ENCODE measurements at regions not wholly inside any gene's neighbourhood (a gene's known extent, or its start where the extent isn't known, plus 50 kb on each side); places are given as distances from the start of the nearest gene placed in this dataset.

DNA sequence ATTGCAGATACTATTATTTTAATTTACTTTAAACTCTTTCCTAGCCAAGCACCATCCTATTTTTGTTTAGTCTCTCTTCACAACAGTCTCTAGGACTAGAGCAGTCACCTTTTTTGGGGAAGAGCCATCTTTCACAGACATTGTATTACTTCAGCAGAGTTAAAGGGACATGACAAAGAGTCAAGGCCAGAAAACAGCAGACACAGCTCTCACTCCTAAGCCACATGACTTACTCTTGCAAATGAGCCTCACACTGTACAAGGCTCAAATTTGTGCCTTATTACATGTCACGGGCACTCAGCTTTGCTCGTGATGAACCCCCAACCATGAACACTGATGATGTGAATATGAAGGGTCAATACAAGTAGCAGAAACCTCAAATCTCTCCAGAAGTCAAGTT, 104.3 kb downstream of the ZNF608 start (continued):
- TF ChIP-seq HNRNPH1 (optimal IDR thresholded peaks at IDR 0.05; ENCODE audit: low read depth, low read length) (no peak), MYBL2 (IDR thresholded peaks at IDR 0.05; ENCODE audit: low read depth) (no peak), MYBL2 (CRISPR knock-in tag; IDR thresholded peaks at IDR 0.05; ENCODE audit: borderline replicate concordance) (no peak), ZFP36 (IDR thresholded peaks at IDR 0.05; ENCODE audit: low read depth, low read length, partially characterized antibody) (no peak), CBX5 (IDR thresholded peaks at IDR 0.05; ENCODE audit: borderline replicate concordance, low read depth) (no peak), HIVEP1 (CRISPR knock-in tag; IDR thresholded peaks at IDR 0.05) (no peak)
- TF ChIP-seq, protein P1, sequence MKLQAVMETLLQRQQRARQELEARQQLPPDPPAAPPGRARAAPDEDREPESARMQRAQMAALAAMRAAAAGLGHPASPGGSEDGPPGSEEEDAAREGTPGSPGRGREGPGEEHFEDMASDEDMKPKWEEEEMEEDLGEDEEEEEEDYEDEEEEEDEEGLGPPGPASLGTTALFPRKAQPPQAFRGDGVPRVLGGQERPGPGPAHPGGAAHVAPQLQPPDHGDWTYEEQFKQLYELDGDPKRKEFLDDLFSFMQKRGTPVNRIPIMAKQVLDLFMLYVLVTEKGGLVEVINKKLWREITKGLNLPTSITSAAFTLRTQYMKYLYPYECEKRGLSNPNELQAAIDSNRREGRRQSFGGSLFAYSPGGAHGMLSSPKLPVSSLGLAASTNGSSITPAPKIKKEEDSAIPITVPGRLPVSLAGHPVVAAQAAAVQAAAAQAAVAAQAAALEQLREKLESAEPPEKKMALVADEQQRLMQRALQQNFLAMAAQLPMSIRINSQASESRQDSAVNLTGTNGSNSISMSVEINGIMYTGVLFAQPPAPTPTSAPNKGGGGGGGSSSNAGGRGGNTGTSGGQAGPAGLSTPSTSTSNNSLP (IDR thresholded peaks at IDR 0.05; ENCODE audit: borderline replicate concordance, low read depth, low read length) = no peak

GRCh38 chr5:124641154-124641792, 105.2 kb downstream of the ZNF608 start:
- Histone ChIP-seq H3K36me3 (ENCODE audit: control insufficient read depth, insufficient read depth, low read length) (no peaks in the 10 kb centered on the region), H3K9ac (ENCODE audit: insufficient read depth in 1 of 2, low read depth in 2 of 2, low read length in 2 of 2) (no peak overlapping the region), H3K27me3 (ENCODE audit: control insufficient read depth in 2 of 2, insufficient read depth in 2 of 2, low read length in 2 of 2) (no peaks in the 10 kb centered on the region), H3K4me3 (no peak overlapping the region), H3K27ac (ENCODE audit: extremely low read depth, low read depth, low read length) (no peak overlapping the region), H4K20me1 (replicated peaks; ENCODE audit: control insufficient read depth, insufficient read depth, low read length) (no peaks in the 10 kb centered on the region), H3K9me3 (replicated peaks; ENCODE audit: control insufficient read depth, insufficient read depth, low read depth, low read length) (no peaks in the 10 kb centered on the region), H3K4me1 (replicated peaks in 1 of 2; ENCODE audit: control insufficient read depth in 2 of 2, insufficient read depth in 2 of 2, low read length in 2 of 2) (peaks cover 0 to 6% of the 10 kb centered on the region in 2 experiments; a peak in 1 of 5 replicates), H2AFZ (ENCODE audit: low read depth, low read length) (no peak overlapping the region), H3K9me1 (ENCODE audit: control insufficient read depth, insufficient read depth, low read length) (no peaks in the 10 kb centered on the region), H3K79me2 (ENCODE audit: control insufficient read depth, insufficient read depth, low read length) (no peaks in the 10 kb centered on the region), H3K4me2 (ENCODE audit: insufficient read depth, low read length) (no peak overlapping the region)
- ChIA-PET POLR2A (interaction anchor here (1.4 kb wide), 1 partner anchor 15 kb away, joined by 4 read pairs; no protein-coding TSS in a partner anchor), CTCF (ENCODE audit: low intra/inter-chr PET ratio) (no interaction called here)
- no TSS peak for BruUV-seq (replicated peaks)
- intact Hi-C loops (cut with micrococcal nuclease) (no loop called here), in situ Hi-C loops (cut with MboI) (no loop called here)
- 65% methylated on average over 9 of the region's 11 CpGs for WGBS (ENCODE audit: insufficient coverage, low coverage, missing lambda C conversion rate)
- DNase-seq (ENCODE audit: extremely low read depth in 1 of 4, low spot score in 3 of 4) = no peak
- ATAC-seq = no peak
- TF ChIP-seq EP400 (IDR thresholded peaks at IDR 0.05) (no peak), GATA2 (CRISPR knock-in tag; IDR thresholded peaks at IDR 0.05) (no peak)
- no peak for FAIRE-seq

Data from K562 (cell line).